ENCODE measurements at regions not wholly inside any gene's neighbourhood (a gene's known extent, or its start where the extent isn't known, plus 50 kb on each side); places are given as distances from the start of the nearest gene placed in this dataset.

GRCh38 chr6:8574311-8574710, 139.0 kb upstream of the SLC35B3 start:
- WGBS (ENCODE audit: extremely low coverage, insufficient read length, low lambda C conversion rate), result no CpG with 5 or more reads among the region's 2 CpGs
- no peak for DNase-seq
- Histone ChIP-seq H2BK20ac (ENCODE audit: low read depth, low read length, poor library complexity, severe bottlenecking) (no peak overlapping the region), H2BK5ac (ENCODE audit: insufficient read length, low read length) (no peak overlapping the region), H2BK15ac (ENCODE audit: low read depth, low read length) (no peak overlapping the region), H3K14ac (ENCODE audit: insufficient read depth, low read length) (no peak overlapping the region), H2AK5ac (ENCODE audit: insufficient read length, low read length) (no peak overlapping the region), H4K20me1 (ENCODE audit: control insufficient read depth, insufficient read depth, insufficient read length) (no peaks in the 10 kb centered on the region), H3T11ph (ENCODE audit: low read length) (no peak overlapping the region), H2AFZ (ENCODE audit: low read length) (no peak overlapping the region), H2BK12ac (ENCODE audit: insufficient read length, low read depth, low read length) (no peak overlapping the region), H3K23ac (ENCODE audit: insufficient read length, low read depth, low read length) (no peak overlapping the region), H3K79me2 (ENCODE audit: insufficient read depth, low read length) (no peaks in the 10 kb centered on the region), H3K9ac (ENCODE audit: extremely low read depth, insufficient read length, low read length) (no peak overlapping the region), H3K4me2 (ENCODE audit: insufficient read depth, insufficient read length, low read length) (no peak overlapping the region), H2BK120ac (ENCODE audit: low read depth, low read length, poor library complexity, severe bottlenecking) (no peak overlapping the region), H3K4me1 (ENCODE audit: insufficient read depth, low read length) (no peaks in the 10 kb centered on the region), H3K18ac (ENCODE audit: insufficient read length, low read depth, low read length) (no peak overlapping the region), H3K27ac (ENCODE audit: insufficient read length, low read depth, low read length) (no peak overlapping the region), H3K27me3 (ENCODE audit: insufficient read depth, low read length) (no peaks in the 10 kb centered on the region), H3K79me1 (ENCODE audit: insufficient read depth, low read depth, low read length, poor library complexity, severe bottlenecking) (no peaks in the 10 kb centered on the region), H3K9me3 (ENCODE audit: control insufficient read depth, low read depth, low read length) (no peaks in the 10 kb centered on the region), H3K56ac (ENCODE audit: insufficient read length, low read depth, low read length) (no peak overlapping the region), H4K5ac (ENCODE audit: insufficient read length, low read depth, low read length) (no peak overlapping the region), H3K23me2 (ENCODE audit: insufficient read length, low read depth, low read length, poor library complexity, severe bottlenecking) (no peaks in the 10 kb centered on the region), H4K91ac (ENCODE audit: insufficient read length, low read depth, low read length) (no peak overlapping the region), H3K4ac (ENCODE audit: low read depth, low read length) (no peak overlapping the region), H4K8ac (replicated peaks; ENCODE audit: insufficient read length, low read depth, low read length) (no peak overlapping the region)
- H3K36me3 Mint-ChIP-seq (ENCODE audit: insufficient read depth in 1 of 3, low read depth in 3 of 3), result no peaks in the 10 kb centered on the region; a peak in 1 of 7 replicates
- H3K4me3 Mint-ChIP-seq, result no peak overlapping the region
- no peaks in the 10 kb centered on the region for H3K27me3 Mint-ChIP-seq (ENCODE audit: low read depth)
- H3K9me3 Mint-ChIP-seq, result no peaks in the 10 kb centered on the region
- TF ChIP-seq CTCF (conservative IDR thresholded peaks at IDR 0.05), result no peak
- no peak overlapping the region for H3K27ac Mint-ChIP-seq
- H3K4me1 Mint-ChIP-seq, result no peaks in the 10 kb centered on the region; a peak in 2 of 4 replicates

Measured in H9 (cell line).